ENCODE measurements at regions not wholly inside any gene's neighbourhood (a gene's known extent, or its start where the extent isn't known, plus 50 kb on each side); places are given as distances from the start of the nearest gene placed in this dataset.

DNA sequence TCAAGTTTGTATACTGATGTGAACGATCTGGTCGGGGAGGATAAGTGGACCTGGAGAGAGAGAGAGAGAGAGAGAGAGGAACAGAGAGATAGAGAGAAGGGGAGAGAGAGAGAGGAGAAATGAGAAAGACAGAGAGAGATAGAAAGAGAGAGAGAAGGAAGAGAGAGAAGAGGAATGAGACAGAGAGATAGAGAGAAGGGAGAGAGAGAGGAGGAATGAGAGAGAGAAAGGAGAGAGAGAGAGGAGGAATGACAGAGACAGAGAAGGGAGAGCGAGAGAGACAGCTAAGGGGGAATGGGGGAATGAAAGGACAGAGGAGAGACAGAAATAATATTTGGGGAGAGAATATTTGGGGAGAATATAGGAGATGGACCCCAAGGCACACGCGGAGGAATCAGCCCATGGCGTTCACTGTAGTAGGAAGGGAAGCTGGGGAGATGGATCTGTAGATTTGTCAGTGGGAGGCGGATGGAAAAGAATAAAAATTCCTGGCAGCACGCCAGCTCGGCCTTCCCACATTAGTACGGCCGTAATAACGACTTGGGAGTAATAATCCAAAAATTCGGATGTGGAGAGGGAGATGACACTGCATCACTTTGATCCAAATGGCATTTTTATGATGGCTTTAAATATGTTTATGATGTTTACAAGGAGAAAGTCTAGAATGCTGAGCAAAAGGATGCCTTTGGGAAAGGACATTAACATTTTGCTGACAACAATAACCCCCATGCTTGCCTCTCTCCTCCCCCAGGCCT, 159.8 kb upstream of the KCNJ6 start:
- H3K4me2 ChIP-seq (ENCODE audit: low read depth, low read length): no peak overlapping the region
- no peaks in the 10 kb centered on the region for H3K4me1 ChIP-seq (ENCODE audit: low read length)
- no peaks in the 10 kb centered on the region for H3K27me3 ChIP-seq (replicated peaks; ENCODE audit: insufficient read depth, low read length)
- H2AFZ ChIP-seq (ENCODE audit: low read length): no peak overlapping the region
- no peaks in the 10 kb centered on the region for H3K9me3 ChIP-seq (replicated peaks; ENCODE audit: insufficient read depth, low read length)
- no peaks in the 10 kb centered on the region for H3K36me3 ChIP-seq (replicated peaks; ENCODE audit: insufficient read depth, low read length)
- H3F3A ChIP-seq (ENCODE audit: insufficient read depth, low read length): no peaks in the 10 kb centered on the region
- no peak for DNase-seq
- no peaks in the 10 kb centered on the region for H4K20me1 ChIP-seq (ENCODE audit: insufficient read depth, low read length)
- H3K9me2 ChIP-seq (replicated peaks; ENCODE audit: insufficient read depth, low read length): no peaks in the 10 kb centered on the region
- no peak overlapping the region for H3K4me3 ChIP-seq (ENCODE audit: low read length)
- no peaks in the 10 kb centered on the region for H3K79me2 ChIP-seq (ENCODE audit: low read length)
- TF ChIP-seq EZH2 (optimal IDR thresholded peaks at IDR 0.05; ENCODE audit: low read depth, low read length) (no peak), EZH2phosphoT487 (IDR thresholded peaks at IDR 0.05; ENCODE audit: low read length) (no peak)
- TF ChIP-seq, protein P1, sequence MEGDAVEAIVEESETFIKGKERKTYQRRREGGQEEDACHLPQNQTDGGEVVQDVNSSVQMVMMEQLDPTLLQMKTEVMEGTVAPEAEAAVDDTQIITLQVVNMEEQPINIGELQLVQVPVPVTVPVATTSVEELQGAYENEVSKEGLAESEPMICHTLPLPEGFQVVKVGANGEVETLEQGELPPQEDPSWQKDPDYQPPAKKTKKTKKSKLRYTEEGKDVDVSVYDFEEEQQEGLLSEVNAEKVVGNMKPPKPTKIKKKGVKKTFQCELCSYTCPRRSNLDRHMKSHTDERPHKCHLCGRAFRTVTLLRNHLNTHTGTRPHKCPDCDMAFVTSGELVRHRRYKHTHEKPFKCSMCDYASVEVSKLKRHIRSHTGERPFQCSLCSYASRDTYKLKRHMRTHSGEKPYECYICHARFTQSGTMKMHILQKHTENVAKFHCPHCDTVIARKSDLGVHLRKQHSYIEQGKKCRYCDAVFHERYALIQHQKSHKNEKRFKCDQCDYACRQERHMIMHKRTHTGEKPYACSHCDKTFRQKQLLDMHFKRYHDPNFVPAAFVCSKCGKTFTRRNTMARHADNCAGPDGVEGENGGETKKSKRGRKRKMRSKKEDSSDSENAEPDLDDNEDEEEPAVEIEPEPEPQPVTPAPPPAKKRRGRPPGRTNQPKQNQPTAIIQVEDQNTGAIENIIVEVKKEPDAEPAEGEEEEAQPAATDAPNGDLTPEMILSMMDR (IDR thresholded peaks at IDR 0.05; ENCODE audit: low read length): no peak
- no peak overlapping the region for H3K27ac ChIP-seq (ENCODE audit: low read length)
- H3K9ac ChIP-seq (ENCODE audit: low read length): no peak overlapping the region

DNA sequence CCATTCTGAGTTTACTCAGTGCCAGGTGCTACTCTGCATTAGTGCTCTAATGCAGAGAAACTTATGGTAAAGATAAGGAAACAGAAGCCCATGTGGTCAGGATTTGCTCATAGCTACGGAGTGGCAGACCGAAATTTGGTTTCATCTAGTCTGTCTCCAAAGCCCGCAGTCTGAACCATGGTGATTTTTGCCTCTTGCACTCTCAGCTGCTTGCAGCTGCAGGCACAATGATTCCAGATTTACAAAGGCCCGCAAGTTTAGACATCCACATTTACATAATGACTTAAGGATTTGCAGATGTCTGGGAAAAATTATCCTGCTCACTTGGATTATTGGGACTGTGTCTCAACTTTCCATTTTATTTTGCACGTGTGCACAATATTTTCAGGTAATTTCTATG, 161.3 kb upstream of the KCNJ6 start:
- no peak overlapping the region for H2AFZ ChIP-seq (ENCODE audit: low read length)
- H3K79me2 ChIP-seq (ENCODE audit: low read length): no peaks in the 10 kb centered on the region
- H3K36me3 ChIP-seq (replicated peaks; ENCODE audit: insufficient read depth, low read length): no peaks in the 10 kb centered on the region
- no peaks in the 10 kb centered on the region for H3K9me2 ChIP-seq (replicated peaks; ENCODE audit: insufficient read depth, low read length)
- H3K27me3 ChIP-seq (replicated peaks; ENCODE audit: insufficient read depth, low read length): no peaks in the 10 kb centered on the region
- H3K4me2 ChIP-seq (ENCODE audit: low read depth, low read length): no peak overlapping the region
- DNase-seq: no peak
- no peaks in the 10 kb centered on the region for H3K4me1 ChIP-seq (ENCODE audit: low read length)
- no peaks in the 10 kb centered on the region for H4K20me1 ChIP-seq (ENCODE audit: insufficient read depth, low read length)
- no peak for TF ChIP-seq EZH2phosphoT487 (IDR thresholded peaks at IDR 0.05; ENCODE audit: low read length)
- TF ChIP-seq, protein P1 (IDR thresholded peaks at IDR 0.05; ENCODE audit: low read length): no peak
- no peak for TF ChIP-seq EZH2 (optimal IDR thresholded peaks at IDR 0.05; ENCODE audit: low read depth, low read length)
- no peak overlapping the region for H3K27ac ChIP-seq (ENCODE audit: low read length)
- no peak overlapping the region for H3K9ac ChIP-seq (ENCODE audit: low read length)
- no peaks in the 10 kb centered on the region for H3K9me3 ChIP-seq (replicated peaks; ENCODE audit: insufficient read depth, low read length)
- H3K4me3 ChIP-seq (ENCODE audit: low read length): no peak overlapping the region
- H3F3A ChIP-seq (ENCODE audit: insufficient read depth, low read length): no peaks in the 10 kb centered on the region

DNA sequence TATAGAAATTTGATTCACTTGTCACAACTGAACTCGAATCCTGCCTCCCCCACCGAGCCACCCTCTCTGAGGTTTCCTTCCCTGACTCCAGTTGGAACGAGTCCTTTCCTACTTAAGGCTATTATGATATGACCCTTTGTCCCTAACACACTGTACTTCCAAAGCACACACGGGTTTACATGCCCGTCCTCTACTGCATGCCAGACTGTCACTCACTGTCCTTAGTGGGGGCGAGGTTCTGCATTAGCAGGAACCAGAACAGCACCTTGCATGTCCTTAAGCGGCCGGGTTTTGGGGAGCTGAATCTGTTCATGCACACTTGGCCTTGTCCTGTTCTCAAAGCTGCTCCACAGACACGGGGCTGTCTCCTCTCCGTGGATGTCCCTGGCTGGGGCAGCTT, 164.6 kb upstream of the KCNJ6 start:
- Histone ChIP-seq H3K4me2 (ENCODE audit: low read depth, low read length) (no peak overlapping the region), H3K4me1 (ENCODE audit: low read length) (no peaks in the 10 kb centered on the region), H3K79me2 (ENCODE audit: low read length) (no peaks in the 10 kb centered on the region), H3F3A (ENCODE audit: insufficient read depth, low read length) (no peaks in the 10 kb centered on the region), H3K9ac (ENCODE audit: low read length) (no peak overlapping the region), H3K4me3 (ENCODE audit: low read length) (no peak overlapping the region), H4K20me1 (ENCODE audit: insufficient read depth, low read length) (no peaks in the 10 kb centered on the region), H3K27ac (ENCODE audit: low read length) (no peak overlapping the region), H3K27me3 (replicated peaks; ENCODE audit: insufficient read depth, low read length) (no peaks in the 10 kb centered on the region), H2AFZ (ENCODE audit: low read length) (no peak overlapping the region), H3K36me3 (replicated peaks; ENCODE audit: insufficient read depth, low read length) (no peaks in the 10 kb centered on the region), H3K9me3 (replicated peaks; ENCODE audit: insufficient read depth, low read length) (no peaks in the 10 kb centered on the region), H3K9me2 (replicated peaks; ENCODE audit: insufficient read depth, low read length) (no peaks in the 10 kb centered on the region)
- TF ChIP-seq EZH2phosphoT487 (IDR thresholded peaks at IDR 0.05; ENCODE audit: low read length) (no peak), EZH2 (optimal IDR thresholded peaks at IDR 0.05; ENCODE audit: low read depth, low read length) (no peak)
- TF ChIP-seq, protein P1 (IDR thresholded peaks at IDR 0.05; ENCODE audit: low read length): no peak
- no peak for DNase-seq
